GM23338 (cell line): ENCODE measurements at regions not wholly inside any gene's neighbourhood (a gene's known extent, or its start where the extent isn't known, plus 50 kb on each side); places are given as distances from the start of the nearest gene placed in this dataset.

Experiments
- ATAC-seq: fragments of 200-7000 bp; cut with Tn5 transposase; 3 replicates; pipeline ENCODE4 v1.9.1; 2020
- DNase-seq: peaks from one replicate; pipeline ENCODE4 v3.0.0-alpha.2; 2015; ENCODE audit warnings: low spot score
- H2AFZ ChIP-seq: fragments of 200-600 bp; sonication (generic); 2 replicates; pipeline ENCODE4 v1.8.0; 2016; ENCODE audit warnings: antibody characterized with exemption, mild to moderate bottlenecking, moderate library complexity
- H3F3A ChIP-seq: fragments of 200-600 bp; sonication (generic); replicated peaks from 2 replicates; pipeline ENCODE4 v1.8.0; 2017; ENCODE audit warnings: antibody characterized with exemption, mixed run types, low read depth
- H3K27ac ChIP-seq: fragments of 200-600 bp; sonication (generic); 2 replicates; pipeline ENCODE4 v1.6.1; 2016; ENCODE audit warnings: low read depth
- H3K27me3 ChIP-seq: fragments of 200-600 bp; sonication (generic); 2 replicates; pipeline ENCODE4 v1.8.0; 2016; ENCODE audit warnings: mild to moderate bottlenecking, mixed run types, moderate library complexity; ENCODE audit not compliant: insufficient read depth
- H3K36me3 ChIP-seq: fragments of 200-600 bp; sonication (generic); 2 replicates; pipeline ENCODE4 v1.8.0; 2016; ENCODE audit warnings: mild to moderate bottlenecking; ENCODE audit not compliant: insufficient read depth
- H3K4me1 ChIP-seq: fragments of 200-600 bp; sonication (generic); 2 replicates; pipeline ENCODE4 v1.8.0; 2016; ENCODE audit warnings: mild to moderate bottlenecking, moderate library complexity; ENCODE audit not compliant: insufficient read depth
- H3K4me2 ChIP-seq: fragments of 200-600 bp; sonication (generic); 2 replicates; pipeline ENCODE4 v1.7.1; 2017; ENCODE audit warnings: mixed run types
- H3K4me3 ChIP-seq: fragments of 200-600 bp; sonication (generic); 2 replicates; pipeline ENCODE4 v1.6.1; 2016; ENCODE audit warnings: mixed run types
- H3K79me2 ChIP-seq: fragments of 200-600 bp; sonication (generic); replicated peaks from 2 replicates; pipeline ENCODE4 v1.8.0; 2017; ENCODE audit warnings: mild to moderate bottlenecking; ENCODE audit not compliant: insufficient read depth
- H3K9me2 ChIP-seq: fragments of 200-600 bp; sonication (generic); 2 replicates; pipeline ENCODE4 v1.8.0; 2017; ENCODE audit not compliant: insufficient read depth
- H4K20me1 ChIP-seq: fragments of 200-600 bp; sonication (generic); replicated peaks from 2 replicates; pipeline ENCODE4 v1.8.0; 2017; ENCODE audit warnings: mild to moderate bottlenecking; ENCODE audit not compliant: insufficient read depth
- H3K27ac Mint-ChIP-seq: 2 replicates; pipeline ENCODE4 v1.8.0; 2020; ENCODE audit warnings: inconsistent platforms, mild to moderate bottlenecking, moderate library complexity, mixed read lengths
- H3K27me3 Mint-ChIP-seq: 3 replicates; pipeline ENCODE4 v1.8.0; 2022; ENCODE audit warnings: low read depth, mild to moderate bottlenecking, moderate library complexity, mixed read lengths, inconsistent platforms; ENCODE audit not compliant: insufficient read depth, poor library complexity
- H3K36me3 Mint-ChIP-seq: 3 replicates; pipeline ENCODE4 v1.8.0; 2021; ENCODE audit warnings: low read depth, mild to moderate bottlenecking, inconsistent platforms, moderate library complexity, mixed read lengths
- H3K4me1 Mint-ChIP-seq: 3 replicates; pipeline ENCODE4 v1.8.0; 2020; ENCODE audit warnings: mild to moderate bottlenecking, inconsistent platforms, mixed read lengths
- H3K4me3 Mint-ChIP-seq: 3 replicates; pipeline ENCODE4 v1.8.0; 2021; ENCODE audit warnings: moderate library complexity, mild to moderate bottlenecking, inconsistent platforms, mixed read lengths
- H3K9me3 Mint-ChIP-seq: 3 replicates; pipeline ENCODE4 v1.8.0; 2020; ENCODE audit warnings: moderate library complexity, mild to moderate bottlenecking, inconsistent platforms, mixed read lengths
- CREB1 ChIP-seq: fragments of 250-450 bp; sonication (Bioruptor Pico); IDR thresholded peaks from 2 replicates; pipeline ENCODE4 v1.5.0; 2020; ENCODE audit warnings: low read depth, mild to moderate bottlenecking, moderate library complexity
- CTCF ChIP-seq, 2 experiments: fragments of 200-600 bp in 1 of 2; sonication (generic) in 1 of 2; conservative IDR thresholded peaks; 2 replicates each; pipeline versions ENCODE4 v1.5.1 to v1.6.1; 2016 to 2017; ENCODE audit warnings: antibody characterized with exemption in 2 of 2, low read depth in 2 of 2, mild to moderate bottlenecking in 2 of 2, moderate library complexity in 1 of 2
- EZH2 ChIP-seq: fragments of 200-600 bp; sonication (generic); IDR thresholded peaks from one replicate; pipeline ENCODE4 v1.8.0; 2017; ENCODE audit warnings: antibody characterized with exemption, mild to moderate bottlenecking, low read depth; ENCODE audit not compliant: unreplicated experiment
- POLR2AphosphoS5 ChIP-seq: IDR thresholded peaks from 2 replicates; pipeline ENCODE4 v1.6.1; 2016; ENCODE audit warnings: antibody characterized with exemption, low read depth
- STAT1 ChIP-seq: IDR thresholded peaks from one replicate; pipeline ENCODE4 v1.6.1; 2016; ENCODE audit warnings: antibody characterized with exemption; ENCODE audit not compliant: unreplicated experiment
- ZNF114 ChIP-seq: fragments of 250-450 bp; sonication (Bioruptor Pico); IDR thresholded peaks from 2 replicates; pipeline ENCODE4 v1.5.0; 2020; ENCODE audit warnings: mild to moderate bottlenecking, moderate library complexity
- ZNF331 ChIP-seq: fragments of 250-450 bp; sonication (Bioruptor Pico); IDR thresholded peaks from 2 replicates; pipeline ENCODE4 v1.5.0; 2020; ENCODE audit warnings: low read depth, mild to moderate bottlenecking, moderate library complexity
- TF ChIP-seq, protein P1 (sequence below): IDR thresholded peaks from 2 replicates; pipeline ENCODE4 v1.6.1; 2016; ENCODE audit warnings: antibody characterized with exemption
- TF ChIP-seq, protein P2 (sequence below): IDR thresholded peaks from one replicate; pipeline ENCODE4 v1.6.1; 2018; ENCODE audit warnings: antibody characterized with exemption; ENCODE audit not compliant: unreplicated experiment

GRCh38 chr1:198932351-198932991 is 293.6 kb downstream of the PTPRC start:
- H3K36me3 ChIP-seq = no peaks in the 10 kb centered on the region
- H3K4me3 ChIP-seq = no peak overlapping the region
- H3K4me3 Mint-ChIP-seq = no peak overlapping the region; the same call in 2 of the 3 replicates
- H3K36me3 Mint-ChIP-seq = no peaks in the 10 kb centered on the region
- no peaks in the 10 kb centered on the region for H3K27me3 ChIP-seq
- TF ChIP-seq ZNF331 (no peak), CTCF (conservative IDR thresholded peaks at IDR 0.05; ENCODE audit: low read depth in 2 of 2) (no peak), POLR2AphosphoS5 (no peak), EZH2 (no peak), STAT1 (no peak), CREB1 (CRISPR knock-in tag) (no peak), ZNF114 (no peak)
- TF ChIP-seq, protein P1, sequence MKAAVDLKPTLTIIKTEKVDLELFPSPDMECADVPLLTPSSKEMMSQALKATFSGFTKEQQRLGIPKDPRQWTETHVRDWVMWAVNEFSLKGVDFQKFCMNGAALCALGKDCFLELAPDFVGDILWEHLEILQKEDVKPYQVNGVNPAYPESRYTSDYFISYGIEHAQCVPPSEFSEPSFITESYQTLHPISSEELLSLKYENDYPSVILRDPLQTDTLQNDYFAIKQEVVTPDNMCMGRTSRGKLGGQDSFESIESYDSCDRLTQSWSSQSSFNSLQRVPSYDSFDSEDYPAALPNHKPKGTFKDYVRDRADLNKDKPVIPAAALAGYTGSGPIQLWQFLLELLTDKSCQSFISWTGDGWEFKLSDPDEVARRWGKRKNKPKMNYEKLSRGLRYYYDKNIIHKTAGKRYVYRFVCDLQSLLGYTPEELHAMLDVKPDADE = no peak
- TF ChIP-seq, protein P2, sequence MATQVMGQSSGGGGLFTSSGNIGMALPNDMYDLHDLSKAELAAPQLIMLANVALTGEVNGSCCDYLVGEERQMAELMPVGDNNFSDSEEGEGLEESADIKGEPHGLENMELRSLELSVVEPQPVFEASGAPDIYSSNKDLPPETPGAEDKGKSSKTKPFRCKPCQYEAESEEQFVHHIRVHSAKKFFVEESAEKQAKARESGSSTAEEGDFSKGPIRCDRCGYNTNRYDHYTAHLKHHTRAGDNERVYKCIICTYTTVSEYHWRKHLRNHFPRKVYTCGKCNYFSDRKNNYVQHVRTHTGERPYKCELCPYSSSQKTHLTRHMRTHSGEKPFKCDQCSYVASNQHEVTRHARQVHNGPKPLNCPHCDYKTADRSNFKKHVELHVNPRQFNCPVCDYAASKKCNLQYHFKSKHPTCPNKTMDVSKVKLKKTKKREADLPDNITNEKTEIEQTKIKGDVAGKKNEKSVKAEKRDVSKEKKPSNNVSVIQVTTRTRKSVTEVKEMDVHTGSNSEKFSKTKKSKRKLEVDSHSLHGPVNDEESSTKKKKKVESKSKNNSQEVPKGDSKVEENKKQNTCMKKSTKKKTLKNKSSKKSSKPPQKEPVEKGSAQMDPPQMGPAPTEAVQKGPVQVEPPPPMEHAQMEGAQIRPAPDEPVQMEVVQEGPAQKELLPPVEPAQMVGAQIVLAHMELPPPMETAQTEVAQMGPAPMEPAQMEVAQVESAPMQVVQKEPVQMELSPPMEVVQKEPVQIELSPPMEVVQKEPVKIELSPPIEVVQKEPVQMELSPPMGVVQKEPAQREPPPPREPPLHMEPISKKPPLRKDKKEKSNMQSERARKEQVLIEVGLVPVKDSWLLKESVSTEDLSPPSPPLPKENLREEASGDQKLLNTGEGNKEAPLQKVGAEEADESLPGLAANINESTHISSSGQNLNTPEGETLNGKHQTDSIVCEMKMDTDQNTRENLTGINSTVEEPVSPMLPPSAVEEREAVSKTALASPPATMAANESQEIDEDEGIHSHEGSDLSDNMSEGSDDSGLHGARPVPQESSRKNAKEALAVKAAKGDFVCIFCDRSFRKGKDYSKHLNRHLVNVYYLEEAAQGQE = no peak
- no peaks in the 10 kb centered on the region for H3K79me2 ChIP-seq
- ATAC-seq (no peak), DNase-seq (peak; percentile 14)
- peaks cover 23% of the 10 kb centered on the region for H3K4me1 Mint-ChIP-seq
- H3K9me3 Mint-ChIP-seq = no peaks in the 10 kb centered on the region
- no peaks in the 10 kb centered on the region for H4K20me1 ChIP-seq
- no peaks in the 10 kb centered on the region for H3K27me3 Mint-ChIP-seq
- H3K4me2 ChIP-seq = peak overlapping the region; percentile 35; the same call in 1 of the 2 replicates
- H3K27ac Mint-ChIP-seq = peak overlapping the region; percentile 87; the same call in 1 of the 2 replicates
- peaks cover 38% of the 10 kb centered on the region for H3K4me1 ChIP-seq
- no peaks in the 10 kb centered on the region for H3F3A ChIP-seq
- H2AFZ ChIP-seq = no peak overlapping the region
- H3K9me2 ChIP-seq = no peaks in the 10 kb centered on the region
- H3K27ac ChIP-seq = no peak overlapping the region
